ENCODE measurements at regions not wholly inside any gene's neighbourhood (a gene's known extent, or its start where the extent isn't known, plus 50 kb on each side); places are given as distances from the start of the nearest gene placed in this dataset.

GRCh38 chr2:190819840-190820301, 60.8 kb upstream of the GLS start:
- no peak for DNase-seq (ENCODE audit: low read depth)
- H3K4me3 ChIP-seq (ENCODE audit: low read depth, low read length): no peak overlapping the region
- TF ChIP-seq, protein P1, sequence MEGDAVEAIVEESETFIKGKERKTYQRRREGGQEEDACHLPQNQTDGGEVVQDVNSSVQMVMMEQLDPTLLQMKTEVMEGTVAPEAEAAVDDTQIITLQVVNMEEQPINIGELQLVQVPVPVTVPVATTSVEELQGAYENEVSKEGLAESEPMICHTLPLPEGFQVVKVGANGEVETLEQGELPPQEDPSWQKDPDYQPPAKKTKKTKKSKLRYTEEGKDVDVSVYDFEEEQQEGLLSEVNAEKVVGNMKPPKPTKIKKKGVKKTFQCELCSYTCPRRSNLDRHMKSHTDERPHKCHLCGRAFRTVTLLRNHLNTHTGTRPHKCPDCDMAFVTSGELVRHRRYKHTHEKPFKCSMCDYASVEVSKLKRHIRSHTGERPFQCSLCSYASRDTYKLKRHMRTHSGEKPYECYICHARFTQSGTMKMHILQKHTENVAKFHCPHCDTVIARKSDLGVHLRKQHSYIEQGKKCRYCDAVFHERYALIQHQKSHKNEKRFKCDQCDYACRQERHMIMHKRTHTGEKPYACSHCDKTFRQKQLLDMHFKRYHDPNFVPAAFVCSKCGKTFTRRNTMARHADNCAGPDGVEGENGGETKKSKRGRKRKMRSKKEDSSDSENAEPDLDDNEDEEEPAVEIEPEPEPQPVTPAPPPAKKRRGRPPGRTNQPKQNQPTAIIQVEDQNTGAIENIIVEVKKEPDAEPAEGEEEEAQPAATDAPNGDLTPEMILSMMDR (conservative IDR thresholded peaks at IDR 0.05; ENCODE audit: low read depth, low read length): no peak

- no peak for DNase-seq (ENCODE audit: low read depth)
- H3K4me3 ChIP-seq (ENCODE audit: low read depth, low read length): no peak overlapping the region
- TF ChIP-seq, protein P1 (conservative IDR thresholded peaks at IDR 0.05; ENCODE audit: low read depth, low read length): no peak
Measured at GRCh38 chr2:190820416-190820815, 60.2 kb upstream of the GLS start.

- DNase-seq (ENCODE audit: low read depth): no peak
- TF ChIP-seq, protein P1 (conservative IDR thresholded peaks at IDR 0.05; ENCODE audit: low read depth, low read length): no peak
- no peak overlapping the region for H3K4me3 ChIP-seq (ENCODE audit: low read depth, low read length)
Measured at GRCh38 chr2:190822043-190822442, 58.6 kb upstream of the GLS start.

DNA sequence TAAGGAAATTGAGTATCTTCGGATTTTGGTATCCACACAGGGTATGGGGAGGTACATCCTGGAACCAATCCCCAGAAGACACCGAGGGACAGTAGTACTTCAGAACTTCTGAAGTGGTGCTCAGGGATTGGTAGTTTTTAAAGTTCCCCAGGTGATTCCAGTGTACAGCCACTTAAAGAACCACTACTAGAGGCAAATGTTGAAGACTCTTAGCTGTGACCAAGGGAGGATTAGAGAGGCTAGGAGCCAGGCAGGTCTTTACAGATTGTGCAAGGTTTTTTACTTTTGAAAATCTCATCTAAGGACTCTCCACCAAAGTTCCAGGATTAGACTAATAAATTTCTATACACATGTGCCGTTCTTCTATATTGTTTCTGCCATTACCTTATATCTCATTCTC, 52.9 kb upstream of the GLS start:
- DNase-seq (ENCODE audit: low read depth): no peak
- no peak overlapping the region for H3K4me3 ChIP-seq (ENCODE audit: low read depth, low read length)
- TF ChIP-seq, protein P1 (conservative IDR thresholded peaks at IDR 0.05; ENCODE audit: low read depth, low read length): no peak

GRCh38 chr2:190829642-190830041, 51.0 kb upstream of the GLS start:
- no peak for DNase-seq (ENCODE audit: low read depth)
- no peak overlapping the region for H3K4me3 ChIP-seq (ENCODE audit: low read depth, low read length)
- TF ChIP-seq, protein P1 (conservative IDR thresholded peaks at IDR 0.05; ENCODE audit: low read depth, low read length): no peak

Data from epithelial cell of proximal tubule (primary cell).